ENCODE measurements at regions not wholly inside any gene's neighbourhood (a gene's known extent, or its start where the extent isn't known, plus 50 kb on each side); places are given as distances from the start of the nearest gene placed in this dataset.

DNA sequence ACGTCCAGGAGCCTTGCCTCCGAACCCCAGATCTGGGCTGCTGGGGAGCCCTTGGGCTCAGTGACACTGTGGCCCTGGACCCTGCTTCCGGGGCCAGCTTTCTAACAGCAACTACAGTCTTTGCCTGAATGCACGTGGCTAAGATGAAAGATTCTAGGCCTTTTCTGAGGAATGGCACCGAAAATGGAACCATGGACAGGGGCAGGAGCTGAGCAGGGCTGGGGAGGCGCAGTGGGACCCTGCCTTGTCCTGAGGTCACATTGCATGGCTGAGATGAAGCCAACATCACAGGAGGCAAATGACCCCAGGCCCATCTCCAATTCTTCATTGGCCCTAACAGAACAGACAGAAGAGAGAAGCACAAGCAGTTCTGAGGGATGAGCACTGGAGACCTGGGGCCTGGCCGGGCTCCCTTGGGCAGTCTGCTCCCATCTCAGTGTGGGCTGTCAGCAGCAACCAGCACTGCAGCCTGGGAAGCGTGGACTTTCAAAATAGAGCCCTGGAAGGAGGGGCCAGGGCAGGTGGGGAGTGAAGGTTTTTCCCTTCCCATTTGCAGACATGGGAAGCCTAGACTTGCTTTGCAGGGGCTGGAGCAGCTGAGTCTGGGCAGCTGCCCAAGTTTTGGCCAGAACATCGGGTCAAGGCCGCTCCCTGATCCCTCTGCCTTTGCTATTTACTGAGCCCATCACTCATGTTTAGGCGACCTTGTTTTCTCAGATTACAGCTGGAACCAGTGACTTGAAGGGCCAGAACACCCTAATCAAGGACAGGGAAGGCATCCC is 114.4 kb upstream of the TCERG1L start:
- no peak for DNase-seq

DNA sequence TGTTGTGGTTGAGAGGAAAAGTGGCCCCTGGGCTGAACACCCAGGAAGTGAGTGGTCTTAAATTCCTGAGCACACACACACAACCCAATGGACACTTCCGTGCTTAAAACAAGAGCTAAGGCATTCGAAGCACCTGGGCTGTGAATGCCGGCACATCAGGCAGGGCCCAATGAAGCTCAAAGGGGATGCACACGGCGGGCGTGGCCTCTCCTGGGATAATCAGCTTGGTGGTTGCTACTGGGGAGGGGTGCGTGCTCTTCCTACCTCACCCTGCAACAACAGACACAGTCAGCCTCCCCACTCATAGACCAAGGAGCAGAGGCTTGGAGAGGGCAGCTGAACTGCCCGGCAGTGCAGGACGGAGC is 115.0 kb upstream of the TCERG1L start:
- no peak for DNase-seq

DNA sequence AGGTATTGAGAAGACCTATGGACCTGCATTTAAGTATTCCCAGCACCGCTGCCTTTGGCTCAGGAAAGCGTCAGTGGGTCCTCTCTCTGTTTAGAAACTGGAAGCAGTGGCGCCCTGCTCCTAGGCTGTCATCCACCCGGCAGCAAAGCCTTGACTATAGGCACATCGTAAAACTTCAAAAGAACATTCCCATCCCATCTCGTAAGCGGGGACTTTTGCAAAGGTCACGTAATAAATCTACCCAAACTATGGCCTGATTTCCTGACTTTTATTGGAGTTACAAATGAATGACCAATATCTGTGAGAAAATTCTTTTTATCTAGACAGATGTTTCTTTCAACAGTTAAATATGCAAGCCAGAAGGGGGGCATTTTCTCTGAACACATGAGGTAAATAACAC is 115.8 kb upstream of the TCERG1L start:
- DNase-seq: no peak

DNA sequence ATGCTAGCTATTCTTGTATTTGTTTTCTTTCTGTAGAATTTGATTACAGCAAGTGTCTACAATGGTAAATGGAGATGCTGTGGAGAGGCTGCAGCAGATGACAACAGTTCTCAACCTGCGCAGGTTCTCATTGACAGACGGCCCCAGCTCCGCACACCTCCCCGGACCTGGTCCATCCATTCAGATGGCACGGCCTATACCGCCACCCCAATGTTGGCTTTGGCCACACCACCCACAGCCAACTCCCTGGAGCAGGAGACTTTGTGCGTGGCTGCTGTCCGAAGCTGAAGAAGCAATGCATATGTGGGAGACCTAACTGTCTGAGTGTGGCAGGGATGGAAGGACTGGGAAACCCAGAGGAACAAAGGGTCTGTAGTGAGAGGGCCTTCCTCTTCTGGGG is 116.4 kb upstream of the TCERG1L start:
- DNase-seq: no peak

DNA sequence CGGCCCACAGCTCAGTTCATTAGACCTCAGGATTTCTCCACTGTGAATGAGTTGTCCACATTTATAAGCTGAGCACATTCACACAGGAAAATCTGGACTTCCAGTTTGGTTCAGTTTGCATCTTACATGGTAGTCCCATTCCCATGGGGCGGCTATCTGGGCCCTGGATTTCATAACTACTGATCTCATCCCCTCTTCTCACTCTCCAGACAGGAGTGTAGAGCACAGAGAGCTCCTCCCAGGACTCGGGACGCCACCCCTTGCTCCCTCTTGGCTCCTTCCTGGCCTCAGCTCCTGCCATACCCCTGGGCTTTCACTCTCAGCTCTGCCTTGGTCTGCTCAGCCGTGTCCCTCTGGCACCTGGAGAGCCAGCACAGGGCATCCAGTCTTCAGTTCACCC is 117.6 kb upstream of the TCERG1L start:
- DNase-seq: no peak

DNA sequence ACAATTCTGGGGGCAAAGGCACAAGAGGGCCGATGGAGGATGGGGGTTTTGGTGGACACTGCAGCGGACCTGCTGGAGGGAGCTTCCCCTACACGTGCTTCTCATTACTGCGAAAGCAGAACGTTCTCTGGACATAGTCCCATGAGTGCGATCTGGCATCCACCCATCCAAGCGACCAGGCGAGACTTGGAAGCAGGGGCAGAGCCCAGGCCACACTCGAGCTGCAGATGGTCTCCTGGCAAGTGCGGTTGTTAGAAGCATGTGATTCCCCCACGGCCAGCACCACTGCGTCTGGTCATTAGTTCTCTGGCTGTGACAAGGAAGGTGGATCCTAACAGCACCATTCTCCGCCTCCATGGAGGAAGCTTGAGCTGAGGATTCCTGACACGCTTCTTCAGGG is 118.4 kb upstream of the TCERG1L start:
- no peak for DNase-seq

DNA sequence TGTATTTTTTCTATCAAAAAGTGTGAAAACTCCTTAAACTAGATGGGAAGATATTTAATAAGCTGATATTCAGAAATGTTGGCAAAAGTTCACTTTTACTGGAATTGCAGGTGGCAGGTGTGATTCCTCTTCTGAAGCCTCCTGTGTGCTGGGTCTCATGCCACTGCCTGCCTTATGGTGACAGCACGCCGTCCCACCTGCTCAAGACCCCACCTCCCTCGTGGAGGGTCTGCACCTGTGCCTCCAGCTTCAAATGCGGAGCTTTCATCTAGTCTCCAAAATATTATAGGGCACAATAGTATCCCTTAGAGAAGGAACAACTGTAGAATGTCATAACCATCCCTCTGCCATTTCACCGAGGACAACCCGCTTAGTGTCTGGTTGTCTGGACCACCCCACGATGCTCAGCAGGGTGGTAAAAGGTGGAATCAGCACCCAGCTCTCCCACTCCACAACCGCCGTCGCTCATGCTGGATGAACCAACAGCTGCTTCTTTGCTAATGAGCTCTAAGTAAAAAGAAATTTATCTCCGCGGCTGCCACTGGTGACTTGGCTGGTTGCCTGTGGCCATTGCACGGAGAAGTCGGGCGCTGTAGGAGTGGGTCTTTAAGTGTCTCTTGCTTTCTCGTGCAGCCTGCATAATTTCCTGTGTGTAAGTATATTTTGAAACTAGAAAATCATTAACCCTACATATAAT is 119.3 kb upstream of the TCERG1L start:
- no peak for DNase-seq

DNA sequence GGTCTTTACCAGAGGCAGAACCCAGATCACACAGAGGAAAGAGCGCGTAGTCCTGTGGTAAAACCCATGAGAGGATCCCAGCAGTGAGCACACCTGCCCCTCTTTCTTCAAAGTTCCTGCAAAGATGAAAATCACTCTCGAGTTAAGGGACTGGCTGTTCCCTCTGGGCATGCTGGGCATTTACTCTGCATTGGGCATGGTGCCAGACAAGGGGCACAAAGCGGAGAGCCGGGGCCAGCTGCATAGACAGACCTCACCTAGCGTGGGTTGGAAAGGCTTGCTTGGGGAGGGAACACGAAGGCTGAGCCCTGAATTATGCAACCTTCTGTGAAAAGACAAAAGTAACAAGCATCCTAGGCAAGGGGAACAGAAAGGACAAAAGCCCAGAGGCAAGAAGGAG is 120.0 kb upstream of the TCERG1L start:
- no peak for DNase-seq

DNA sequence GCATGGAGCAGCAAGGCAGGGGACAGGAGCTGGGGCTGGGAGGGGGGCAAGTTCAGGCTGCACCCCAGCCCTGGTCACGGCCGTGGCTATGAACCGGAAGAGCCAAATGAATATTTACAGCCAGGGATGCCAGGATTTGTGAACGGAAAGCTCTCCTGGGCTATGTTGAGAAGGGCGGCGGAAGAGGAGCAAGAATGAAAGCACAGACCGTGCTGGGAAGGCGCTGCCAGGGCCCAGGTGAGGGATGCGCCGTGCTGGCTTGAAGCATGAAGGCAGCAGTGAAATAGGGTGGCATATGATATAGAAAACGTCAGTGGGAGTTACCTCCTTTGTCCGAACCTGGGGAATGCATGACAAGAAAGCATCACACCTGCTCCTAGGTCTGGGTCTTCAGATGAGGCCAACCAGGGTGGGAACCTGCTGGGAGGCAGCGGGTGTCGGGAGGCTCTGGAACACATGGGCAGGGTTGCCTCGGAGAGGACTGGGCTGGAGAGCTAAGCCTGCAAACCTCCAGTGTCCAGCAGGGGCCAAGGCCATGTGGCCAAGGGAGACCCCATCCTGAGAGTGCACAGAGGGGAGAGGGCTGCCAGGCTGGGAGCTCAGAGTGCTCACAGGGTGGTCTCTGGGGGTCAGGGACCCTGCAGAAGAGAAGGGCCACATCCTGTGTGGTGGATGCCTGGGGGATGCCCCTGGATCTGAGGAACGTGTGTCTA is 120.6 kb upstream of the TCERG1L start:
- DNase-seq: no peak

DNA sequence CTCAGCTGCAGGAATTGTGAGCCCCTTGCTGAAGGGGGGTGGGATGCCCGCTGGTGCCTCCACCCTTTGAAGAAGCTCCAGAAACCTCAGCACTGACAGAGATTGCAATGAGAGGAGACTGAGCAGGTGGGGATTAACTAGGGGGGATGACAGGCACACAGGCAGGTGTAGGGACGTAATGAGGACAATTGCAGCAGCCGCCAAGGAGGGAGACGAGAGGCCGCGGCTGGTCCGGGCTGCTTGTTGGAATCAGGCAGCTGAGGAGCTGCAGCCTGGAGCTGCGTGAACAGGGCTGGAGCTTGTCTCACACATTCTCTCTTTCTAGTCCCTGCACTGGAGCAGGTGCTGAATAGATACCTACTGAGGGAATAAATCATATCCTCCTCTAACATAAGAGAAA is 122.0 kb upstream of the TCERG1L start:
- no peak for DNase-seq

DNA sequence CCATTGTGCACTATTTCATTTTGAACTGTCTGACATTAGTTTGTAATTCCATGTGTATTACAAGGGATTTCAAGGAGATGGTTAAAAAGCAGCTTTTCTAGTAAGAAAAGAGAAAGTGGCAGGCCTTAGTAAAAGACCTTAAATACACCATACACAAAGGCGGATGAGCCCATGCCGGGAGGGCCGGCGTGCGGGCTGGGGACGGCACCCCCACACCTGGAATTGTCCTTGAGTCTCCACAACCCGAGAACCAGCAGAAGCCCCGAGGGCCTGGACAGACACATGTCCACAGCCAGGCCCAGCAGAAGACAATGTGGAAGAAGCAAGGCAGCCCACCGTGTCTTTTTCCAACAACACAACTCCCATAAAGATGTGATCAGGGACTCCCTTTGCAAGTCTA is 123.7 kb upstream of the TCERG1L start:
- no peak for DNase-seq

DNA sequence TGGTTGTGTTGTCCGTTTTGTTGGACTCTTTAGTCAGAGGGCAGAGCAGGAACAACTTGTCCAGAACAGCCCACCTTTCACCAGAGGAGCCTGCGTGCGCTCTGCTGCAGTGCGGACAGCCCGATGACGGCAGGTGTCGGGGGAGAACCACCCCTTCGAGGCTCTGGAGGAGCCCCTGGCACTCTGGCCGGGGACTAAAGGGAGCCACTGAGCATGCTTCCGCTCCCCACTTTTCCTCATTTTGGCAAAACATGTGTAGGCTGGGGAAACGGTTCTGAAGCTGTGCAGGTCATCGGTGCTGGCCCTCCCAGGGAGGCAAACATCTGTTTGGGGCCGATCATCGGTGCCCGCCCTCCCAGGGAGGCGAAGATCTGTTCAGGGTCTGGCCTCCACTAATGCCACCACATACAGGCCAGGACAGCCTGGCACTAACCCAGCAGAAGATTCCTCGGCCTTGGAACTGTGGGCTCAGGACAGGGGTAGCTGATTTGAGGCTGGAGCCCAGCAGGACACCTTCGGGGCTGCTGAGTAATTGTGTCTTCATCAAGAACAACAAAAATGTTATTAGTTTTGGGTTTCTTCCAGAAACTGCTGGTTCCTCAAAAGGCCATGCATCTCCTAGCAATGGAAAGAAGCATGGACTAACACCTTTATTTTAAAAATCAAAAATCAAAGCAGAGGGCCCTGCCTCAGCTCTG is 124.4 kb upstream of the TCERG1L start:
- DNase-seq: no peak

DNA sequence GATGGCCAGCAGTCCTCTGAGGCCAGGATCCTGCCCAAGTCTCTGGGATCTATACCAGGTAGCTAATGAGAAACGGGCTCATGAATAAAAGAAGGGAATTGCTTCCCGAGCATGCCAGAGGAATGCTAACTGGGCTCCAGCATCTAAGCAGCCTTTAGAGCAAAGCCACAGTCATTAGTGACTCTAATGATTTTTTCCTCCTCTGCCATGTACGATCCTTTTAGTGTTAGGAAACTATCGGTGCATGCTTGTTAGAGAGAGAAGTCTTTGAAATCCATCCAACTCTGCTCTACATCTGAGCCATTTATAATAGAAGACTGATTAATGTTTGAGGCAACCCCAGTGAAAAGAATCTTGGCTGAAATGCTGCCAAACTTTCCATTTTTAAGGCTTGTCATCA is 124.9 kb upstream of the TCERG1L start:
- no peak for DNase-seq

DNA sequence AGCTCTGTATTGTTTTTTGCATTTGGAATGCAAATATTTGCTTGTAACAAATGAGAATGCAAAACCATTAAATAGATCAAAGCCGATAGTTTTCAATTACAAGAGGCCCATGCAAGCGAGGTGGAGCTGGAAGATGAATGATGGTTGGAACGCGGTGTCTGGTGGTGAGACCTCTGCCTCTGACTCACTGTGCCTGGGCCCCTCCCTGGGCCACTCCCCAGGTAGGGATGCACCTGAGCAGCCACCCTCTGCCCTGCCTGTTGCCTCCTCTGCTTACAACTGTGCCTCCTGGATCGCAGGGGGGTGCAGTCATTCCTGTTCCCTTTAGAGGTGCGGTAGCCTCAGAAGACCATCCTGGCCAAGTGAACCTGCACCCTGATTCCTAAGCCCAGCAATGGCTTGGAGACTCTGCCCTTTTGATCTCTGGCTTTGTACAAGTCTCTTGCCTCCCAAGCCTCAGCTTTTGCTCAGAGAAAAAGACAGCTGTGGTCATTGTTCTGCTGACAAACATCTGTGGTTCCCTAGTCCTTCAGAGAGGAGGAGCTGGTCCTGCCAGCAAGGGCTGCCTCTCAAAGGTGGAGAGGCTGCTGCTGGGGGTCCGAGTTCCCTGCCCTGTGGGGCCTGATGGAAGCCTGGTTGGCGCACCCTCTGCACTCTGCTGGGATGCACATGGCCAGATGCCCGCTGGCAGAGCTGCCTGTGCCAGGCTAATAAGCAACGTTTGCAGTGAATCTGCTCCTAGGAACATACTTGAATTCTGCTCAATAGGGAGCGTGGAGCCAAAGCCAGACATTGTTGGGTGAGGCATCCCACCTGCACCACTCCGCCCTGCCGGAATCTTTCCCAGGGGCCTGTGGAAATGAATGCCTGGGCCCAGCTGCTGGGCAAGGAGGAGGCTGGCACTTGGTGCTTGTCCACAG is 126.3 kb upstream of the TCERG1L start:
- no peak for DNase-seq

DNA sequence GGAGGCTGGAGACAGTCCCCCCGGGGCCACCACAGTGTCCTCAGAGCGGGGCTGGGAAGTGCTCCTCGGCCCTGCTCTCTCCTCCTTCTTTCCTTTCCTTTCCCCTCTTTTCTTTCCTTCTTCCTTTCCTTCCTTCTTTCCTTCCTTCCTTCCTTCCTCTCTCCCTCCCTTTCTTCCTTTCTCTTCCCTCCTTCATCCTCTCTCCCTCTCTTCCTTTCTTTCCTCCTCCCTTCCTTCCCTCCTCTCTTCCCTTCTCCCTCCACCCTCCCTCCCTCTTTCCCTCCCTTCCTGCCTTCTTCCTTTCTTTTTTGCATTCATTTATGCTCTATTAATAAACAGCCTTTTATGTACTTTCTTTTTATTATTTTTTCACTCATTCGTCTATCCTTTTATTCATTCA is 127.1 kb upstream of the TCERG1L start:
- DNase-seq: no peak

DNA sequence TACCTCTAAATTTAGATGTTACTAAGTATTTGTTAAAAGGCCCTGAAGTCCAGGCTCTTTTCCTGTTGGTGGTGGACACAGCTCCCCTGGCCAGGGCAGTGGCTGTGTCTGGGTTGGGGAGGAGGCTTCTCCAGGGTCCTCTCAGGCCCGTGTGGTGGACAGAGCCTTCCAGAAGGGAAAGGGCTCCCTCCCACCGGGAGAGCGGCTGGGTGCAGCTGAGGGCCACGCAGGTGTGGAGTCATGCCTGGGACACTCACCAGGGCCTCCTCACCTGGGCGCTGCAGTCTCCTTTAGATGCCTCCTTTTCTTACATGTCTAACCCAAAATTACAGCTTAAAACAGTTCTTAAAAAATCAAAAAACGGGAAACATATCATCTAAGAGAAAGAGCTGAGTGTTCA is 128.2 kb upstream of the TCERG1L start:
- no peak for DNase-seq

DNA sequence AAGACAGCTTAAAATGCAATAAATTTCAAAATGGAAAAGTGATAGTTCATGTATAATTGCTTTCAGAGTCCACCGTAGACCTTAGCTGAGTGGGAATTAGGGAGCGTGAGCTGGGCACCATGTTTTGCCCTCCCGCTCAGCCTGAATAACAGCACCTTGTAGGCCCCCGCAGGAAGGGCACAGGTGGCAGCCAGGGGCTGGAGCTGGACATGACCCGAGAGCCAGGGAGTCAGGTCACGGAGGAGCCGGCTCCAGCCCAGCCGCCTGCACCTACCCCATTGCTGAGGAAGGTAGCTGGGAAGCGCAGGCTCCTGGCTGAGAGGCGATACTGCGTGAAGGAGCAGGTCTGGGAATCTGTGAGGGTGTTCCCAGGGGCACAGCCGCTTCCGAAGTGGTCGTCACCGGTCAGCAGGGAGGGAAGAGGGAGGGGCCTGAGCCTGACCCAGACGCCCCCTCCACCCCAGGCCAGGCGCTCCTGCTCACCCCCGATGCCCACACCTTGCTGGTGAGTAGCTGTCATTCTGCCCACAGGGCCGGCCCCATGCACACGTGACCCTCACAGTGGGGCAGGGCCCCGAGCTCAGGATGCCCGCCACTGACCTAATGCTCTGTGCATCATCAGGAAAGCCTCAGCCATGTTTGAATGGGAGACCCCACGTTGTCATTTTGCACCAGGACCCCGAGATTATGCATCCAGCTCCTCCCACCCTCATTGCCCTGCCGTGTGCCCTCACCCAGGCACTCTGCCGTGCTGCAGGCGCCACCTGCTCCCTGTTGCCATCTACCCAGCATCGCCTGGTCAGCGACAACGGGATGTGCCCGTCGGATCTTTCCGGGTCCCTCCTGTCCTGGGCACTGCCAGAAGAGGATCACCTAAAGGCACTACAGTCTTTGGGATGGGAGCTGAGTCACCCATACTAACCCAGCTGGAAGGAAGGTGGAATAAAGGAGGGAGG is 129.2 kb upstream of the TCERG1L start:
- no peak for DNase-seq

DNA sequence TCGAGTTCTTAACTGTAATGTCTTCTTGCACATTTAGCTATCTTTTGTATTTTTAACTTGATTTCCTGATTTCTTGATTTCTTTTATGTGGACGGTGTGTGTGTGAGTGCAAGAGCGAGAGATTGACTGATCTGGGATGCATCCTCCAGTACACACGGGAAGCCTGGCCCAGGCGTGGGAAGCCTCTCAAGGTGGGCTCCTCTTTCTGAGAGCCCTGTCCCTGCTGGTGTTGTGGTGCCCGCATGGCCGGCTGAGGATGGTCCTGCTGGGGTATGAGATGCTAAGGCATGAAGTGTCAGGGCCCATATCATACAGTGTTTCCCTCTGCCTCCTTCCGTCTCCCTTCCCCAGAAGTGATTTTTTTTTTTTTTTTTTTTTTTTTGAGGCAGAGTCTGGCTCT is 130.8 kb upstream of the TCERG1L start:
- no peak for DNase-seq

DNA sequence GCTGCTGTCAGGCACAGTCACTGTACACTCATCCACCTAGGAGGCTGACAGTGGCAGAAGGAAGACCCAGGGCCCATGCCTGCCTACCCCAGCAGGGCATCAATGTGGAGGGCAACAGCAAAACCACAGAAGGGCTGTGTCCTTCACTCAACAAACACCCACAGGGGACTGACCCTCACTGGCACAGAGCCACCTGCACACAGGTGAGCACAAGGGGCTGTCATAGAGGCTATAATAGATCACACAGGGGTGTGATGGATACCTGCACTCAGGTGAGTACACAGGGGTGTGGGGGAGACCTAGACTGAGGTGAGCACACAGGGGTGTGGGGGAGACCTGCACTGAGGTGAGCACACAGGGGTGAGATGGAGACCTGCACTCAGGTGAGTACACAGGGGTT is 132.8 kb upstream of the TCERG1L start:
- no peak for DNase-seq

DNA sequence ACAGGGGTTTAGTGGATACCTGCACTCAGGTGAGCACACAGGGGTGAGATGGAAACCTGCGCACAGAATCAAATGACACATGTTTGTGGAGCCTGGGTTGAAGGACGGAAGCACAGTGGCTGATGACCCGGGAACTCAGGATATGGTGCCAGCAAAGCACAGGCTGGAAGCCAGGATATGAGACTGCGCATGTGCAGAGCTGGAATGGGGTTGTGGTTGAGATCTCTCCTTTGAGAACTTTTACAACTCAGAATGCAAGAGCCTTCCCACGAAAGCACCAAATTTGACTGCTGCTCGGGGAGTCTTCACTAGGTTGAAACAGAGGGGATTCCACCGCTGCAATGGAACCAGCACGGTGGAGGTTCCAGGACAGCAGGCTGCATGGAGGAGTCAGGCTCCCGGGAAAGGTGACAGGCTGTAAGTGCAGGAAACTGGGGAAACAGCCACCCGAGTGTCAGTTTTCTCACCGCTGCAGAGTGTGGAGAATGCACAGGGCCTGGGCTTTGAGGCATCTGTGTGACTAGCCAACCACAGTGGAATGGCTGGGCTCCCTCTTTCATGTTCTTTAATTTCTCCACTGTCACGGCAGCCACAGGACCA is 133.4 kb upstream of the TCERG1L start:
- no peak for DNase-seq

DNA sequence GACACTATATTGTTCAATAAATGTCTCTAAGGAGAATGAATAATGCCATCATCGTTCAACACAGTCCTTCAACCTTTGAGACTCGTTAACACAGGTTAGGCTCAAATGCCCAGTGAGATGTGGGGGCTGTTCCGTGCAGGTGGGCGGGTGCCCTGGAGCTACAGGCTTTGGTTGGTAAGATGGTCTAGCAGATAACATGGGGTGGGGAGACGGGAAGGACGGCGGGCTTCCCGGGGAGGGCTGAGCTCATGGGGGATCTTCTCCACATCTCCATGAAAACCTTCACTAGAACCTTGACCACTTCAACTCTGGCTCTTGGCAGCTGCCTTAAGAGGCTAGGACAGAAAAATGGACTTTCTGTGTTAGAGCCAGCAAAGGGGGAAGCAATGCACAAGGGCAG is 134.1 kb upstream of the TCERG1L start:
- no peak for DNase-seq
